ENCODE measurements at regions not wholly inside any gene's neighbourhood (a gene's known extent, or its start where the extent isn't known, plus 50 kb on each side); places are given as distances from the start of the nearest gene placed in this dataset.

- Histone ChIP-seq H3K36me3 (ENCODE audit: control insufficient read depth in 2 of 4, insufficient read depth in 4 of 4, low read length in 3 of 4) (no peaks in the 10 kb centered on the region), H3K4ac (replicated peaks; ENCODE audit: insufficient read length, low read depth, low read length) (no peak overlapping the region), H3K18ac (ENCODE audit: extremely low read depth, low read length) (no peak overlapping the region), H3K56ac (replicated peaks; ENCODE audit: insufficient read length, low read depth, low read length) (no peak overlapping the region), H2BK12ac (ENCODE audit: low read depth, low read length) (no peak overlapping the region), H3K79me1 (ENCODE audit: low read depth, low read length) (no peaks in the 10 kb centered on the region), H2BK15ac (ENCODE audit: low read length) (no peak overlapping the region), H3K14ac (ENCODE audit: insufficient read length) (no peak overlapping the region), H2AK5ac (ENCODE audit: low read depth, low read length) (no peak overlapping the region), H3K23me2 (ENCODE audit: low read depth, low read length) (no peaks in the 10 kb centered on the region), H2BK120ac (replicated peaks; ENCODE audit: low read depth, low read length) (no peak overlapping the region), H3K9ac (replicated peaks in 1 of 4; ENCODE audit: extremely low read depth in 1 of 4, low read depth in 3 of 4, low read length in 3 of 4) (no peak overlapping the region), H3K4me3 (ENCODE audit: extremely low read depth in 1 of 4, insufficient read depth in 2 of 4, low read depth in 3 of 4, low read length in 4 of 4) (no peak overlapping the region), H4K20me1 (replicated peaks in 1 of 2; ENCODE audit: control insufficient read depth in 1 of 2, insufficient read depth in 2 of 2, low read length in 2 of 2) (no peaks in the 10 kb centered on the region), H3K79me2 (ENCODE audit: control insufficient read depth in 1 of 2, insufficient read depth in 2 of 2, low read length in 2 of 2) (no peaks in the 10 kb centered on the region), H3K4me1 (replicated peaks in 1 of 4; ENCODE audit: control insufficient read depth in 3 of 4, insufficient read depth in 4 of 4, low read length in 3 of 4) (peaks cover 0 to 3% (median 2%) of the 10 kb centered on the region in 4 experiments; a peak in 4 of 7 replicates), H3K4me2 (ENCODE audit: insufficient read depth in 1 of 2, low read depth in 2 of 2, low read length in 2 of 2) (no peak overlapping the region), H2AFZ (ENCODE audit: low read length) (no peak overlapping the region), H4K5ac (ENCODE audit: insufficient read length, low read depth, low read length) (no peak overlapping the region), H3K9me3 (ENCODE audit: insufficient read depth in 2 of 2, low read depth in 1 of 2, low read length in 1 of 2) (no peaks in the 10 kb centered on the region), H3K23ac (ENCODE audit: insufficient read length) (no peak overlapping the region), H4K91ac (replicated peaks; ENCODE audit: insufficient read length, low read length) (no peak overlapping the region), H2BK20ac (ENCODE audit: low read length) (no peak overlapping the region), H3K27me3 (replicated peaks in 1 of 4; ENCODE audit: control insufficient read depth in 3 of 4, extremely low read depth in 1 of 4, insufficient read depth in 3 of 4, low read length in 3 of 4) (no peaks in the 10 kb centered on the region), H2BK5ac (ENCODE audit: low read depth, low read length) (no peak overlapping the region), H4K8ac (ENCODE audit: extremely low read depth, insufficient read depth, low read length) (no peak overlapping the region), H3K27ac (ENCODE audit: low read depth, low read length) (no peak overlapping the region)
- ChIA-PET CTCF (ENCODE audit: partially characterized antibody) (interaction anchor here (0.8 to 1.0 kb wide), 3 partner anchors 9 to 346 kb away, joined by 3 read pairs; no protein-coding TSS in a partner anchor), POLR2A (ENCODE audit: partially characterized antibody) (no interaction called here)
- no peak for DNase-seq (ENCODE audit: low read depth in 1 of 2, low spot score in 2 of 2)
- WGBS, 2 experiments (ENCODE audit: extremely low coverage in 1 of 2, insufficient coverage in 1 of 2, insufficient read length in 1 of 2, insufficient replicate concordance in 2 of 2, low coverage in 1 of 2, low lambda C conversion rate in 2 of 2, missing lambda C conversion rate in 1 of 2), result 83% methylated on average over 9 of the region's 9 CpGs; no CpG with 5 or more reads in 1 of the 2 experiments
- no peak for FAIRE-seq
- TF ChIP-seq SUZ12 (IDR thresholded peaks at IDR 0.05; ENCODE audit: low read length), result no peak
- TF ChIP-seq SP4 (IDR thresholded peaks at IDR 0.05; ENCODE audit: low read length), result no peak
- TF ChIP-seq SIX5 (IDR thresholded peaks at IDR 0.05; ENCODE audit: low read depth, low read length), result no peak
- TF ChIP-seq SIRT6 (IDR thresholded peaks at IDR 0.05; ENCODE audit: low read length), result no peak
- TF ChIP-seq BACH1 (IDR thresholded peaks at IDR 0.05; ENCODE audit: low read length), result no peak
- TF ChIP-seq SAP30 (IDR thresholded peaks at IDR 0.05; ENCODE audit: insufficient read depth, insufficient replicate concordance, low read length), result no peak
- no peak for TF ChIP-seq ATF3 (IDR thresholded peaks at IDR 0.05; ENCODE audit: insufficient read depth, low read depth, low read length)
- TF ChIP-seq CTCF (IDR thresholded peaks at IDR 0.05; ENCODE audit: control extremely low read depth in 1 of 3, insufficient read depth in 1 of 3, low read depth in 1 of 3, low read length in 3 of 3), result no peak
- TF ChIP-seq TAF1 (IDR thresholded peaks at IDR 0.05; ENCODE audit: low read depth, low read length), result no peak
- no peak for TF ChIP-seq KDM4A (IDR thresholded peaks at IDR 0.05; ENCODE audit: low read depth, low read length, severe bottlenecking)
Measured at GRCh38 chr20:34185766-34186620, 55.2 kb upstream of the ASIP start.
